Trophoblast cell (in vitro differentiated cells and primary cell): ENCODE measurements at regions not wholly inside any gene's neighbourhood (a gene's known extent, or its start where the extent isn't known, plus 50 kb on each side); places are given as distances from the start of the nearest gene placed in this dataset.

Experiments used
- DNase-seq, 2 donors: peaks; one replicate each; pipeline ENCODE4 v3.0.0-alpha.2; 2016
- H2AFZ ChIP-seq: 2 replicates; pipeline ENCODE4 v1.6.1; 2013; ENCODE audit warnings: low read length, moderate library complexity, mild to moderate bottlenecking; ENCODE audit not compliant: insufficient read depth, poor library complexity
- H2AK5ac ChIP-seq: 2 replicates; pipeline ENCODE4 v1.6.1; 2013; ENCODE audit warnings: mild to moderate bottlenecking, low read length
- H2BK120ac ChIP-seq: 2 replicates; pipeline ENCODE4 v1.6.1; 2013; ENCODE audit warnings: low read length, mild to moderate bottlenecking, moderate library complexity; ENCODE audit not compliant: insufficient read depth, poor library complexity
- H2BK12ac ChIP-seq: 2 replicates; pipeline ENCODE4 v1.6.1; 2013; ENCODE audit warnings: mild to moderate bottlenecking, low read length, moderate library complexity
- H2BK5ac ChIP-seq: 2 replicates; pipeline ENCODE4 v1.6.1; 2013; ENCODE audit warnings: low read length, low read depth, moderate library complexity, mild to moderate bottlenecking; ENCODE audit not compliant: poor library complexity
- H3K14ac ChIP-seq: 2 replicates; pipeline ENCODE4 v1.6.1; 2013; ENCODE audit warnings: mild to moderate bottlenecking, low read length
- H3K18ac ChIP-seq: 2 replicates; pipeline ENCODE4 v1.6.1; 2013; ENCODE audit warnings: mild to moderate bottlenecking, low read length
- H3K23ac ChIP-seq: 2 replicates; pipeline ENCODE4 v1.6.1; 2013; ENCODE audit warnings: low read length
- H3K27ac ChIP-seq: 2 replicates; pipeline ENCODE4 v1.5.1; 2013; ENCODE audit warnings: low read depth, mild to moderate bottlenecking, inconsistent platforms, low read length, moderate library complexity
- H3K27me3 ChIP-seq: 2 replicates; pipeline ENCODE4 v1.6.1; 2013; ENCODE audit warnings: inconsistent platforms, mild to moderate bottlenecking, low read length, moderate library complexity; ENCODE audit not compliant: insufficient read depth
- H3K36me3 ChIP-seq, 2 experiments: 1 replicate in 1 of 2; 2 replicates in 1 of 2; pipeline ENCODE4 v1.6.1; 2013; ENCODE audit warnings: low read length in 2 of 2, mild to moderate bottlenecking in 2 of 2, moderate library complexity in 1 of 2; ENCODE audit not compliant: insufficient read depth in 2 of 2, control insufficient read depth in 1 of 2
- H3K4ac ChIP-seq: 2 replicates; pipeline ENCODE4 v1.6.1; 2013; ENCODE audit warnings: low read depth, mild to moderate bottlenecking, low read length, moderate library complexity
- H3K4me1 ChIP-seq, 2 experiments: 1 replicate in 1 of 2; 2 replicates in 1 of 2; pipeline ENCODE4 v1.6.1; 2013; ENCODE audit warnings: low read length in 2 of 2, mild to moderate bottlenecking in 2 of 2, moderate library complexity in 1 of 2; ENCODE audit not compliant: insufficient read depth in 2 of 2, control insufficient read depth in 1 of 2
- H3K4me2 ChIP-seq: 2 replicates; pipeline ENCODE4 v1.6.1; 2013; ENCODE audit warnings: inconsistent platforms, mild to moderate bottlenecking, low read length, moderate library complexity
- H3K4me3 ChIP-seq: 2 replicates; pipeline ENCODE4 v1.5.1; 2013; ENCODE audit warnings: mild to moderate bottlenecking, low read depth, low read length, inconsistent platforms
- H3K79me1 ChIP-seq: one replicate; pipeline ENCODE4 v1.6.1; 2013; ENCODE audit warnings: low read length
- H3K79me2 ChIP-seq: 2 replicates; pipeline ENCODE4 v1.6.1; 2013; ENCODE audit warnings: low read length, mild to moderate bottlenecking; ENCODE audit not compliant: control insufficient read depth, insufficient read depth, poor library complexity
- H3K9ac ChIP-seq: 2 replicates; pipeline ENCODE4 v1.6.1; 2013; ENCODE audit warnings: mild to moderate bottlenecking, low read length
- H3K9me3 ChIP-seq: 2 replicates; pipeline ENCODE4 v1.6.1; 2013; ENCODE audit warnings: low read depth, mild to moderate bottlenecking, control low read depth, inconsistent platforms, low read length; ENCODE audit not compliant: insufficient read depth
- H4K12ac ChIP-seq: 2 replicates; pipeline ENCODE4 v1.6.1; 2013; ENCODE audit warnings: low read depth, mild to moderate bottlenecking, low read length, moderate library complexity
- H4K8ac ChIP-seq: 2 replicates; pipeline ENCODE4 v1.6.1; 2013; ENCODE audit warnings: low read depth, mild to moderate bottlenecking, low read length, moderate library complexity
- H4K91ac ChIP-seq: one replicate; pipeline ENCODE4 v1.6.1; 2013; ENCODE audit warnings: low read depth, mild to moderate bottlenecking, low read length, moderate library complexity
- whole genome bisulfite sequencing: extraction: QIAGEN DNeasy Blood & Tissue Kit; methylation state at CpG from one replicate; pipeline ENCODE4 v1.1.7; 2013; ENCODE audit warnings: missing lambda C conversion rate; ENCODE audit not compliant: insufficient read length, insufficient coverage; ENCODE audit errors: extremely low coverage; 5-methylcytosine and 5-hydroxymethylcytosine counted together

GRCh38 chr13:38542601-38543000 is 144.3 kb upstream of the FREM2 start:
- no peak overlapping the region for H2BK12ac ChIP-seq

DNA sequence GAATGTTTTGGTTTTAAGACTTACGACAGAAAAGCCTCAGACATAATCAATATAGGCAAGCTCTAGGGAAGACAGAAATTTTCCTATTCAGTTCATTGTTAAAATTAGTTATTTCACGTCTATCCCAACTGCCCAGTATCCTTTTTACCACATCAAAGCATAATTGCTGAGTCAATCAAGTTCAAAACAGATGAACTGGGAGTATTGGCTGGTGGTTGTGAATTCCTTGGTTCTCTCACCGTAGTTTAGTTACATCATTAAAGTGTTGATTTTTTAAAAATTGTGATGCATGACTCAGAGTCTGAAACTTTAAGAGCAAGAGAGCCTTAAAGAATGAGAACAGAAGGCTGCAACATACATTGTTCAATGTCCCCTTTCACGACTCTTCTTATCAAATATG is 143.3 kb upstream of the FREM2 start:
- Histone ChIP-seq H3K4me2 (no peak overlapping the region), H2BK120ac (no peak overlapping the region), H2AK5ac (no peak overlapping the region), H3K36me3 (no peaks in the 10 kb centered on the region), H3K27ac (no peak overlapping the region), H2BK12ac (no peak overlapping the region), H3K4me3 (no peak overlapping the region), H4K91ac (no peak overlapping the region), H3K23ac (no peak overlapping the region), H4K8ac (no peak overlapping the region), H3K9ac (no peak overlapping the region), H2AFZ (no peak overlapping the region), H3K18ac (no peak overlapping the region), H3K27me3 (no peaks in the 10 kb centered on the region), H3K4ac (no peak overlapping the region), H3K79me1 (no peaks in the 10 kb centered on the region), H4K12ac (no peak overlapping the region), H3K9me3 (no peaks in the 10 kb centered on the region), H3K14ac (no peak overlapping the region), H3K79me2 (no peaks in the 10 kb centered on the region), H2BK5ac (no peak overlapping the region), H3K4me1 (no peaks in the 10 kb centered on the region)
- DNase-seq, result no peak
- no CpG with 5 or more reads among the region's 4 CpGs for WGBS

More at GRCh38 chr13:38542601-38543000, 144.3 kb upstream of the FREM2 start:
- H3K4me1 ChIP-seq, result no peaks in the 10 kb centered on the region
- no peak overlapping the region for H2BK5ac ChIP-seq
- no peak overlapping the region for H2AK5ac ChIP-seq
- H4K91ac ChIP-seq, result no peak overlapping the region
- no peak for DNase-seq
- no peaks in the 10 kb centered on the region for H3K9me3 ChIP-seq
- no peak overlapping the region for H4K8ac ChIP-seq
- no CpG with 5 or more reads among the region's 3 CpGs for WGBS
- H2AFZ ChIP-seq, result no peak overlapping the region
- H3K27ac ChIP-seq, result no peak overlapping the region
- H3K14ac ChIP-seq, result no peak overlapping the region
- no peaks in the 10 kb centered on the region for H3K79me1 ChIP-seq
- H3K9ac ChIP-seq, result no peak overlapping the region
- no peaks in the 10 kb centered on the region for H3K79me2 ChIP-seq
- H3K4me3 ChIP-seq, result no peak overlapping the region
- H3K4me2 ChIP-seq, result no peak overlapping the region
- no peaks in the 10 kb centered on the region for H3K36me3 ChIP-seq
- H3K23ac ChIP-seq, result no peak overlapping the region
- H3K4ac ChIP-seq, result no peak overlapping the region
- no peak overlapping the region for H4K12ac ChIP-seq
- no peak overlapping the region for H2BK120ac ChIP-seq
- H3K27me3 ChIP-seq, result no peaks in the 10 kb centered on the region
- no peak overlapping the region for H3K18ac ChIP-seq

GRCh38 chr13:38563739-38564138 is 123.1 kb upstream of the FREM2 start:
- Histone ChIP-seq H3K18ac (no peak overlapping the region), H3K79me1 (no peaks in the 10 kb centered on the region), H3K4me3 (no peak overlapping the region), H4K8ac (no peak overlapping the region), H2BK120ac (no peak overlapping the region), H4K12ac (no peak overlapping the region), H3K23ac (no peak overlapping the region), H3K36me3 (no peaks in the 10 kb centered on the region), H2BK5ac (no peak overlapping the region), H3K14ac (no peak overlapping the region), H3K4ac (no peak overlapping the region), H3K27me3 (no peaks in the 10 kb centered on the region), H2BK12ac (no peak overlapping the region), H3K9ac (no peak overlapping the region), H3K4me2 (no peak overlapping the region), H2AK5ac (no peak overlapping the region), H3K4me1 (peaks cover 0 to 2% of the 10 kb centered on the region in 2 experiments), H3K79me2 (no peaks in the 10 kb centered on the region), H4K91ac (no peak overlapping the region), H3K27ac (no peak overlapping the region), H2AFZ (no peak overlapping the region), H3K9me3 (no peaks in the 10 kb centered on the region)
- DNase-seq, result no peak
- WGBS, result no CpG with 5 or more reads among the region's 2 CpGs

- peaks cover 0 to 2% of the 10 kb centered on the region in 2 experiments for H3K4me1 ChIP-seq
Observed at GRCh38 chr13:38564256-38565150, 122.4 kb upstream of the FREM2 start.

More at GRCh38 chr13:38564256-38565150, 122.4 kb upstream of the FREM2 start:
- no peak overlapping the region for H4K8ac ChIP-seq
- no peaks in the 10 kb centered on the region for H3K79me2 ChIP-seq
- H3K23ac ChIP-seq, result no peak overlapping the region
- no peak overlapping the region for H2BK5ac ChIP-seq
- H3K18ac ChIP-seq, result no peak overlapping the region
- no peak overlapping the region for H3K27ac ChIP-seq
- WGBS, result no CpG with 5 or more reads among the region's 7 CpGs
- H4K91ac ChIP-seq, result no peak overlapping the region
- H3K4ac ChIP-seq, result no peak overlapping the region
- no peak overlapping the region for H3K9ac ChIP-seq
- H3K4me3 ChIP-seq, result no peak overlapping the region
- H2AFZ ChIP-seq, result no peak overlapping the region
- H3K4me2 ChIP-seq, result no peak overlapping the region
- H3K36me3 ChIP-seq, result no peaks in the 10 kb centered on the region
- no peak overlapping the region for H2AK5ac ChIP-seq
- no peak overlapping the region for H2BK12ac ChIP-seq
- H2BK120ac ChIP-seq, result no peak overlapping the region
- H3K27me3 ChIP-seq, result no peaks in the 10 kb centered on the region
- no peaks in the 10 kb centered on the region for H3K79me1 ChIP-seq
- H4K12ac ChIP-seq, result no peak overlapping the region
- no peak overlapping the region for H3K14ac ChIP-seq
- H3K9me3 ChIP-seq, result no peaks in the 10 kb centered on the region
- no peak for DNase-seq
